Fibroblast of mammary gland (primary cell): ENCODE measurements at regions not wholly inside any gene's neighbourhood (a gene's known extent, or its start where the extent isn't known, plus 50 kb on each side); places are given as distances from the start of the nearest gene placed in this dataset.

Experiments
- DNase-seq: peaks from one replicate; pipeline ENCODE4 v3.0.0-alpha.2; 2010; ENCODE audit warnings: low read depth
- H3K4me3 ChIP-seq: 2 replicates; pipeline ENCODE4 v1.5.1; 2011; ENCODE audit warnings: low read depth, mild to moderate bottlenecking, low read length, moderate library complexity; ENCODE audit not compliant: control insufficient read depth
- TF ChIP-seq, protein P1 (sequence below): conservative IDR thresholded peaks from 2 replicates; pipeline ENCODE4 v1.5.1; 2011; ENCODE audit warnings: low read depth, low read length, inconsistent platforms; ENCODE audit not compliant: control insufficient read depth, insufficient read depth

DNA sequence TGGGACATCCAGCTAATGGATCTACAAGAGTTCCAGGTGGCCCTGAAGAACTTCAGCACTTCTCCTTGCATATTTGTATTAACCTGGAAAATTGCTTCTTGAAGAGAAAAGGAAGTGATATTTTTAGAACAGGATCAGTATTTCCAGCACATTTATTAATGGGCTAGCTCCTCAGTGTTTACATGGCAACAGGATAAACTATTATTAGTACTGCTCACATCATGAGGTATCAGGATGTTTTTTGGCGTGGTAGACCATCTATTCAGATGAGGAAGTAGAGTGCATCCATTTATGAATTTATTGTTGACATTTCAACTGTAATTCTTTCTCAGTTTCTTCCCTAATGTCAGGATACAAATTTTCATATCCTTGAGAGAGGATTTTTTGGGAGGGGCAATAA lies 144.4 kb downstream of the KCNRG start:
- DNase-seq: no peak
- TF ChIP-seq, protein P1, sequence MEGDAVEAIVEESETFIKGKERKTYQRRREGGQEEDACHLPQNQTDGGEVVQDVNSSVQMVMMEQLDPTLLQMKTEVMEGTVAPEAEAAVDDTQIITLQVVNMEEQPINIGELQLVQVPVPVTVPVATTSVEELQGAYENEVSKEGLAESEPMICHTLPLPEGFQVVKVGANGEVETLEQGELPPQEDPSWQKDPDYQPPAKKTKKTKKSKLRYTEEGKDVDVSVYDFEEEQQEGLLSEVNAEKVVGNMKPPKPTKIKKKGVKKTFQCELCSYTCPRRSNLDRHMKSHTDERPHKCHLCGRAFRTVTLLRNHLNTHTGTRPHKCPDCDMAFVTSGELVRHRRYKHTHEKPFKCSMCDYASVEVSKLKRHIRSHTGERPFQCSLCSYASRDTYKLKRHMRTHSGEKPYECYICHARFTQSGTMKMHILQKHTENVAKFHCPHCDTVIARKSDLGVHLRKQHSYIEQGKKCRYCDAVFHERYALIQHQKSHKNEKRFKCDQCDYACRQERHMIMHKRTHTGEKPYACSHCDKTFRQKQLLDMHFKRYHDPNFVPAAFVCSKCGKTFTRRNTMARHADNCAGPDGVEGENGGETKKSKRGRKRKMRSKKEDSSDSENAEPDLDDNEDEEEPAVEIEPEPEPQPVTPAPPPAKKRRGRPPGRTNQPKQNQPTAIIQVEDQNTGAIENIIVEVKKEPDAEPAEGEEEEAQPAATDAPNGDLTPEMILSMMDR: no peak
- no peak overlapping the region for H3K4me3 ChIP-seq

DNA sequence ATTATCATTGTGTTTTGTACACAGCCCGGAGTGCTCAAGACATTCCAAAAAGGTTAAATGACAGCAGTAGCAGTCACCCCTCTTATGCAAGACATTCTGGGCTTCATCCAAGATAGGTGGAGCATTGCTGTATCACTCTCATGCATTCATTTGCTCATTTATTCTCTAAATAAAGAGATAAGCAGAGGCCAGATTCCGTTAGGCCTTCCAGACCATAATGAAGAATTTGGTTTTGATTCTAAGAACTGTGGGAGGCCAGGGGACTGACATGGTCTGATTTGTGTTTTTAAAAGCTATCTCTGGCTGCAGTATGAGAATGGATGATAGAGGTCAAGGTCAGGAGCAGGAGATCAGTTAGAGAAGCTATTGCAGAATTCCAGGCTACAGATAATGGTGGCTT lies 145.8 kb downstream of the KCNRG start:
- no peak overlapping the region for H3K4me3 ChIP-seq
- peak; percentile 73 for DNase-seq
- TF ChIP-seq, protein P1: no peak

DNA sequence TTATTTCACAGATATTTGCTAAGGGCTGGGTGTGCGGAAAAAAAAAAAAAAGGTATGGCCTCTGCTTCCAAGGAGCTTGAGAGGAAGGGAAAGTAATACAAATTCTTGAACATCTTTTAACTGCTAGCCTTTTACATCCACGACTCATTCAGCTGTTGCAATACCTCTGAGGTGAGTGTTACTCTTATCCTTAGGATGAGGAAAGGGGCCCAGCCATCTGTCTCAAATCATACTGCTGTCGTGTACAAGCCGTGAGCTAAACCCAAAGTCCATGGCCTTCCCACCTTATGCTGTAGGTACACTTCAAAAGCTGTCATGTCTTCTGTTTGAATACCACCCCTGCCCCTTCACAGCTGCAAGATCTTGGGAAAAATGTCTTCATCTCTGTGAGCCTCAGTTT lies 146.8 kb downstream of the KCNRG start:
- H3K4me3 ChIP-seq: no peak overlapping the region
- DNase-seq: peak; percentile 63
- TF ChIP-seq, protein P1: no peak

DNA sequence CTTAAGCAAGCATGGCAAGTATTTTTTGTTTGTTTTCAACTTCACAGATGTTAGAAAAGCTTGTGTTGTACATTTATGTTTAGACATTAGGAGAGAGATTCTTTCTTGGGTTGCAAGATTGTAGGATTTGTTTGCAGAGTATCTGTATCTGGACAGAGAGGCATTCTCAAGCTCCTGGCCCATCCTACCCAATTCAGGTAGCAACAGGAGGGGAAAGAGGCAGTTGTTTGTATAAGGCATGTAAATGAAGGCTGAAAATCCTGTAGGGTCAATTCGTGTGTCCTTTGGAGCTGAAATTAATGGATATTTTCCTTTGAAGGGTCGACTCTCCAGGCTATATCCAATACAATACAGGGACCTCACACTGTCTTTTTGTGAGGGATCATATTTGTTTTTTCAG lies 147.3 kb downstream of the KCNRG start:
- H3K4me3 ChIP-seq: no peak overlapping the region
- DNase-seq: no peak
- TF ChIP-seq, protein P1: no peak

DNA sequence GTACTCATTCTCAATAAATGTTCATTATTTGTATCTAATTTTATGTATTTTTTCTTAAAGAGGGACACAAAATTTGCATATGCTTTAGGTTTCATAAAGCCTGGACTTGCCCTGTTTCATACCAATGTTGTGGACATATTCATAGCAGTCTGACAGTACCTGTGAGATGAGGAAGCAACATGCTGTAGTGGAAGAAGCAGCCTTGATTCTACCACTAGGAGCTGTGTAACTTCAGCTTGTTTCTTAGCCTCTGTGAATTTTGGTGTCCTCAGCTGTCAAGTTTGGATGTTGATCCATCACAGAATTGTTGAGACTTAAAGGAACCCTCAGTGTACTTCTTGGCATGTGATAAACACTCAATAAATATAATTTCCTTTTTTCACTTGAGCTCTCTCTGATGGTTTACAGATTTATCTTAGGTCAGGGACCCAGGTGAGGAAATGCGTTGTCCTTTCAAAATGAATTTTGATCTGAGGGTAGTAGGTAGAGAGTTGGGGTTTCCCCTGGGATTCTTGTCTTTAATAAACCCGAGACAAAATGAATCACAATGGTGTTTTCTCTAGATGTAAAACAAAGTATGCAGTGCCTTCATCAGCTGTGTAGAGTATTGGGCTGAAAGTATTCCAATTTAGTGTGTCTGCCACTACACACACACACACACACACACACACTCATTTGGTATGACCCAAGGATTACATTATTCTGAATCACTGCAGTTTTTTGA lies 152.1 kb downstream of the KCNRG start:
- no peak overlapping the region for H3K4me3 ChIP-seq
- TF ChIP-seq, protein P1: no peak
- no peak for DNase-seq

DNA sequence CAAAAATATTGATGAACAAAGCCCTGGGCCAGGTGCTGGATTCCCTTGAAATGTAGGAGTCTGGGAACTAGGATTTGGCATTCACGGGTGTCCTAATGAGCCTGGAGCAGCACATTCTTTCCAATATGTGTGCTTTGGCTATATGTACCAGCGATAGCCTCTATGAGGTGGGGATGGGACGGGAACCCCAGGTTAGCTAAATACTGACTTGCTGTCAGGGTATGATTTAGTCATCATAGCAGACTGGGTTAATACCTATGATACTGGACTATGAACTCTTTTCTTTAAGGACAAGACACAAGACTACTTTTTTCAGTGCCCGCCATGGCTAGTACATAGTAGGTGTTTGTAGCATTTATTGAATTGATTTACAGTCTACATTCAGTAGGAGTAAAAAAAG lies 152.7 kb downstream of the KCNRG start:
- TF ChIP-seq, protein P1: no peak
- no peak for DNase-seq
- no peak overlapping the region for H3K4me3 ChIP-seq
